D721Med (cell line): ENCODE measurements at regions not wholly inside any gene's neighbourhood (a gene's known extent, or its start where the extent isn't known, plus 50 kb on each side); places are given as distances from the start of the nearest gene placed in this dataset.
A peak's percentile ranks its signal among the peaks of the same experiment; 100 is the strongest.

Experiments
- DNase-seq: peaks from one replicate; pipeline ENCODE4 v3.0.0; 2011; ENCODE audit warnings: low spot score; ENCODE audit not compliant: insufficient read length
- FAIRE-seq: peaks from 2 replicates; lab custom pipeline; 2011; peaks lifted over from hg19 to GRCh38; lab: Jason Lieb, UNC
- TF ChIP-seq, protein P1 (sequence below): IDR thresholded peaks from 2 replicates; pipeline ENCODE4 v1.5.1; 2012; ENCODE audit warnings: mild to moderate bottlenecking, control low read depth; ENCODE audit not compliant: insufficient read depth; ENCODE audit errors: missing control alignments

DNA sequence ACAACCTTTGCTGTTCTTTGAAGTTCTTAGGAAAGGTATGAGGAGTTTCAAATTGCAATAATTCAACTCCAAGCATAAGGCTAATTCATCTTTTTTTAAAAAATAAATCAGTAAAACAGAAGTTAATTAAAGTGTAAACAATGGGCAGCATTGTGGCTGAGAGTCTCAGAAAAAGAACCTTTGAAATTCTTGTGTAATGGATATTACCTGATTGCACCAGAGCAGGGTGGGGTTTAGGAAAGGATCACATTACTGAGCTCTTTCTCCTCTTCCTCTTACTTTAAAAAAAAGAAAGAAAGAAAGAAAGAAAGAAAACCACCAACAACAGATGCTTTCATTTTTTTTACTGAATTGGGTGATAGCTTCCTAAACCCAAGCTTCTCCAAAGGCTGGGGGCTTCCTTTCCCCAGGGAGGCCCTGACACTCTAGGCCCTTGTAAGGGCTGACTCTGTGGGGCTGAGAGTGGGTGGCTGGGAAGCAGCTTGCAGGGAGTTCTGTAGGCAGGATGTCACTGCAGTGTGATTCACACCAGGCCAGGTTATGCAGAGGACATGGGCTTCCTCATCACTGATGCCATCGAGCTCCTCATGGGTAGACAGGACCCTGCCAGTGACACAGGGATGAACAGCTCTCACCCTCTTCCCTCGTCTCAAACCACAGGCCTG is 564.5 kb downstream of the FGF9 start:
- DNase-seq (no peak), FAIRE-seq (no peak)
- TF ChIP-seq, protein P1, sequence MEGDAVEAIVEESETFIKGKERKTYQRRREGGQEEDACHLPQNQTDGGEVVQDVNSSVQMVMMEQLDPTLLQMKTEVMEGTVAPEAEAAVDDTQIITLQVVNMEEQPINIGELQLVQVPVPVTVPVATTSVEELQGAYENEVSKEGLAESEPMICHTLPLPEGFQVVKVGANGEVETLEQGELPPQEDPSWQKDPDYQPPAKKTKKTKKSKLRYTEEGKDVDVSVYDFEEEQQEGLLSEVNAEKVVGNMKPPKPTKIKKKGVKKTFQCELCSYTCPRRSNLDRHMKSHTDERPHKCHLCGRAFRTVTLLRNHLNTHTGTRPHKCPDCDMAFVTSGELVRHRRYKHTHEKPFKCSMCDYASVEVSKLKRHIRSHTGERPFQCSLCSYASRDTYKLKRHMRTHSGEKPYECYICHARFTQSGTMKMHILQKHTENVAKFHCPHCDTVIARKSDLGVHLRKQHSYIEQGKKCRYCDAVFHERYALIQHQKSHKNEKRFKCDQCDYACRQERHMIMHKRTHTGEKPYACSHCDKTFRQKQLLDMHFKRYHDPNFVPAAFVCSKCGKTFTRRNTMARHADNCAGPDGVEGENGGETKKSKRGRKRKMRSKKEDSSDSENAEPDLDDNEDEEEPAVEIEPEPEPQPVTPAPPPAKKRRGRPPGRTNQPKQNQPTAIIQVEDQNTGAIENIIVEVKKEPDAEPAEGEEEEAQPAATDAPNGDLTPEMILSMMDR = no peak

DNA sequence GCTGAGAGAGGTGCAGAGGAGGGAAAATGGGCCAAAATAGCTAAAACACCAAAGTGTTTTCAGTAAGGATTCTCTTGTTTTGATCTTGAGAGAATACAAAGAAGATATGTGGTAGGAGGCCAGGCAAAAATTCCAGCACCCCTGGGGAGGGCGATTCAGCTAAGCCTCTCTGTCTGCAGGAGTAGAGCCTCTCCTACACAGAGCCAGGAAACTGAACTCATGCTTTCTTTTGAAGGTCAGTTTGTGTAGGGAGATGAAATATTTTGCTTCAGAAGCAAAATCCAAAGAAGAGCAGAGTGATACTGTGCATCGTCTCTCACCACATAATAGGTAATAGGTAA is 565.0 kb downstream of the FGF9 start:
- FAIRE-seq = no peak
- no peak for DNase-seq
- TF ChIP-seq, protein P1 = no peak

DNA sequence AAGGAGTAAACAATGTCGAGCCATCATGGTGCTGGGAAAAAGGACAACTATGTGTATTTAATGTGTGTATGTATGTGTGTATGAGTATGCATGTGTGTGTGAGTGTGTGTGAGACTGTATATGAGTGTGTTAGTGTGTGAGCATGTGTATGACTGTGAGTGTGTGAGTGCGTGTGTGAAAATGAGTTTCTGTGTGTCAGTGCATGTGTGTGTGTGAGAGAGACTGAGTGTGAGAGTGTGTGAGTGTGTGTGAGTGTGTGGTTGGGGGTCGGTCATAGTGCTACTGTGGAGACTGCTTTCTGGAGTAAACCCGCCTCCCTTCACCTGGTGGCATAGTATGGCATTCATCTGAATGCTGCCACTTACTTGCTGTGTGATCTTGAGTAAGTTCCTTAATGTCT is 567.4 kb downstream of the FGF9 start:
- DNase-seq = no peak
- TF ChIP-seq, protein P1 = no peak
- FAIRE-seq = no peak

DNA sequence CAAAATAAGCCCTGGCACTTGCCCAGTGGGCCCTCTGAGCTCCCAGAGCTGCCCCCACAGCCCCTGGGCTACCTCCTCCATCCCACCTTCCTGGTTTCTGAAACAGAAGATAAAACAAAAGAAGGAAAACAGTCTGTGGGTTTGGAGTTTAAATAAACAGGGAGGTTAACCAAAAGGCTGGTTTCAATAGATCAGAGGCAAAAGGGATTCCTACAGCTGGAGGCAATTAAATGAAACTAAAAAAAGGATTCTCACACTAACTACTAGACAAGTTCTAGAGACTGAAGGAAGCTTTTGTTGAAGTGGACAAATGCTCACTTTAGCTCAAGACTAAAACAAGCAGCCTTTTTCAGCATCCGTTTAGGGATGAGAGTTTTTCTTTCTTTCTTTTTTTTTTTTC is 569.8 kb downstream of the FGF9 start:
- TF ChIP-seq, protein P1 = no peak
- no peak for DNase-seq
- FAIRE-seq = no peak

DNA sequence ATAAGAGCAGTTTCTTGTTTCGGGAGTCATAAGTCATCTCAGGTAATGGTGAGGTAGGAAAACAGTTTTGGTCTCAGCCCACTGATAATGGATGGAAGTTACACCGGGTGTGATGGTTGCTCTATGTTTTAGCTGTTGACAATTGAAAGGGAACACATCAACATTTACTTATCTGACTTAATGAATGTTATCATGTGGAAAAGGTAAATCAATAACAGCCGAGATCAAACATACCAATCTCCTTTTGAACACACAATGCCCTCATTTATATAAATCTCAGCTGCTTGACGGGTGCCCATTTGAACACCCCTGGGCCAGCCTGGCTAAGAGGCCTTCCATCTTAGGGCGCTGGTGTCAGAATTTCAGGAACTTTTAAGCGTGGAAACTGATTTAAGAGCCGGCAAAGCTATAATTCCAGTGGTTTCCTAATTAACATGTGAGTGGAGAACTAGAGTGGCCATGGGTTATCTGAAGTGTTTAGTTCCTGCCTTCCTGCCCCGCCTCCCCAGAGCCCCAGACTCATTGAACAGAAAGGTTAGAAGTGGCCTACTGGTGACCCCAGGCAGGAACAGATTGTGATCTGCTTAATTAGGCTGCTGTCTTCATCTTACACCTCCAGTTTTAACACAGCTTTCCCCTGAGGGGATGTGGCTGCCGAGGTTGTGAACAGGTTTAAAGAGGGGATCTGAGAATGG is 572.7 kb downstream of the FGF9 start:
- TF ChIP-seq, protein P1 = no peak
- DNase-seq (no peak), FAIRE-seq (no peak)

DNA sequence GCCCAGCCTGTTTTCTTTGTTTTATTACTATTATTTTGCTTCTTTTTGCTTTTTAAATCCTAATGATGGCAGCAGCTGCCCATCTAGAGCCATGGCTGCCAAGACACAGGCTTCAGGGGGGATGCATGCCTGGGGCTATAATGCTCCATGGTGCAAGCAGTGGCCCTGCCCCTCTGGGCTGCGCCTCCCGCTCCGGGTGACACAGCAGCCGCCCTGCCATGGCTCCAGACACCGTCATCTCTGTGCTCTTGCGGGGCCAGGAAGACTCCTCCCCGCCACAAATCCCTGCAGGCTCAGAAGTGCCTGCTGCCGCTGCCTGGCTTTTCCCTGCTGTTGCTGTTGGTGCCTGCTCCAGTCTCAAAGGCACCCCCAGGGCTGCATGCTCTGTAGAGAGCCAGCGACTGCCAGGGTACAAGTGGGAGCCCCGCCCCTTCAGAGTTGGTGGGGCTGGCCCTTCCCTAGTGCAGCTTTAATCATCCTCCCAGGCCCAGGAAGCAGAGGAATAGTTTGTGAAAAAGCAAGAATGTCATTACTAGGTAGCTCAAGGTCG is 581.5 kb downstream of the FGF9 start:
- DNase-seq (peak; percentile 26), FAIRE-seq (no peak)
- TF ChIP-seq, protein P1 = no peak

DNA sequence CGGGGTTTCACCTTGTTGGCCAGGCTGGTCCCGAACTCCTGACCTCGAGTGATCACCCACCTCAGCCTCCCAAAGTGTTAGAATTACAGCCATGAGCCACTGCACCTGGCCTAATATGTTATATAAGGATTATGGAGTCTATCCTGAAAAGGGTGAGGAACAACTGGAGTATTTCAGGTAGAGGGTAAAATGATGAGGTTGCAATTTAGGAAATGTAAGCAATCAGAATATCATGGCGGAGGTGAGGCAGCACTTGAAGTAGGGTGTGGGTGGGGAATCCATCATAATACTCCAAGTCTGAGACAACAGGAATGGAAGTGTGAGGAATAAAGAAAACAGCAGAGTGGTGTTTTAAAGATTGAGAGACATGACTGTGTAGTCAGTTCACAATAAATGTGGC is 582.2 kb downstream of the FGF9 start:
- DNase-seq (no peak), FAIRE-seq (no peak)
- TF ChIP-seq, protein P1 = no peak
